ENCODE measurements at regions not wholly inside any gene's neighbourhood (a gene's known extent, or its start where the extent isn't known, plus 50 kb on each side); places are given as distances from the start of the nearest gene placed in this dataset.

DNA sequence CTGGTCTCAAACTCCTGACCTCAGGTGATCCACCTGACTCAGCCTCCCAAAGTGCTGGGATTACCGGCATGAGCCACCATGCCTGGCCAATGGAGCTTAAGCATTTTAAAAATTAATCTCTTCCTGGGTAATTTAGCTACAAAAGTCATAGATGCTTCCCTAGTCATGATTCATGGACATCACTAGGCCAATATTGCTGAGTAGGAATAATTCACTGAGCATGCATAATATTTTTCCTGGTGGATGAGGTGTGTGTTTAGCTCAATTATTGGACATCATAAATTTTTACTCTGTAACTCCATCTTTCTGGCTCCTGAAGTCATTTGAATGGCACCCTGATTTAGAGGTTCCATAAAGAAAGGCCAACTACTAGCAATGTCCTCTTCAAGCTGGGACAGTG is 512.9 kb upstream of the AGTR1 start:
- DNase-seq, result no peak

DNA sequence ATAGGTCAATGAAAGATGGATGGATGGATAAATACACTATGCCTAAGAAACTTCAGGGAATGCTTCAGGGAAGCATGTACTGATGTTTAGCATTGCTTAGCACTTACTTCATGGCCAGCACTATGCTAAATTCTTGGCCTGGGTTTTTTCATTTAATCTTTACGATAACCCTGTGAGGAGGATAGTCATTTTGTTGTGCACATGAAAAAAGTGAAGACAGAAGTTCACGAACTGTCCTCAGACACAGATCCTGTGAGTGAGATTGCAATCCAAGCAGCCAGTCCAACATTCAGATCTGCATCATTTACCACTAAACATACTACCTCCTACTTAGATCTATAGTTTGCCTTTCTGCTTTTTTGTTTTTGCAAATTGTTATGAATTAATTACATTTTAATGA is 510.8 kb upstream of the AGTR1 start:
- DNase-seq, result no peak

DNA sequence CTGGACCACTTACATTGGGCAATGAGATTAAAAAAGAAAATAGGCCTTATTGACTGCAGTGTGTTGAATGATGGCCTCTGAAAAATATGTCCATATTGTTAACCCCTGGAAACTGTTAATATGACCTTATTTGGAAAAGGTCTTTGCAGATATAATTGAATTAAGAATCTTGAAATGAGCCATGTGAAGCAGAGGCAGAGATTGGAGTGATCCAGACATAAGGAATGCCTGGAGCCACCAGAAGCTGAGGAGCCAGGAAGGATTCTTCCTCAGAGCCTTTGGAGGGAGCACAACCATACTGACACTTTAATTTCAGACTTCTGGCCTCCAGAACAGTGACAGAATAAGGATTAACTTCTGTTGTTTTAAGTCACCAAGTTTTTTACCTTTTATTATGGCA is 510.4 kb upstream of the AGTR1 start:
- no peak for DNase-seq

DNA sequence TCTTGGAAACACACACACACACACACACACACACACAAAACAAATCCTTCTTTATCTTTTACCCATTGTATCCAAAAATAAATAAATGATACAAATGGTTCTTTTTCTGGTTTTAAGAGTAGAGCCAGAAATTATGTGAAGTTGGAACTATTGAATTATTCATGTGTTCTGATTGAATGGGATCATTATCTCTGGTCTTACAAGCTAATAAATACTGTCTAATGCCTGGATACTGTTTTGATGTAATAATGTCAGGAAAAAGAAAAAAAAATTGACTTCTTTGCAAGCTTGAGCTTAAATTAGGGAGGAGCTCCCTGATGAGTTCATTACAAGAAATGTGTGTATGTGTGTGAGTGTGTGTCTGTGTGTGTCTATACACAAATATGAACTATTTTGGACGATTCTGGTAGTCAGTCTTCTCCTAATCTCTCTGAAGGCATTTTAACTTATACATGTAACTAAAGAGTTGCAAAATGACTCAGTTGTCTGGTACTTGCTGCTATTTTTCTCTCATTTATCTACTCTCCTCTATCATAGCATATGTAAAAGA is 507.2 kb upstream of the AGTR1 start:
- no peak for DNase-seq

DNA sequence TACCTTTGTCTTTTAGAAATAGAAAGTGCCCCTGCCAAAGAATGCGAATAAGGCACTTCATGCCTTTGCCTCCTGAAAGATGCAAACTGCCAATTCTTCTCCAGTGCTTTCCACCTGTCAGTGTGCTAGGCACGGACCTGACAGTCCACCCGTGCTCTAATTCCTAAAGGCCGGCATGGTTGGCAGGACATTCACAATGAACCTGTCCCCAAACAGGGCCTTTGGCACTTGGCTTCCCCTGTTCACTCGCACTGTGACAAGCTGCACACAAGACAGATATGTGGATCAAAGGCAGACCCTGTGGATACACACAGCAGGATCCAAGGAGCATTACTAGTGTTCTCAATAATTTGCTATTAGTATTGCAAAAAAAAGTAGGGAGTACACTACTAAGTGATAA is 505.7 kb upstream of the AGTR1 start:
- no peak for DNase-seq

DNA sequence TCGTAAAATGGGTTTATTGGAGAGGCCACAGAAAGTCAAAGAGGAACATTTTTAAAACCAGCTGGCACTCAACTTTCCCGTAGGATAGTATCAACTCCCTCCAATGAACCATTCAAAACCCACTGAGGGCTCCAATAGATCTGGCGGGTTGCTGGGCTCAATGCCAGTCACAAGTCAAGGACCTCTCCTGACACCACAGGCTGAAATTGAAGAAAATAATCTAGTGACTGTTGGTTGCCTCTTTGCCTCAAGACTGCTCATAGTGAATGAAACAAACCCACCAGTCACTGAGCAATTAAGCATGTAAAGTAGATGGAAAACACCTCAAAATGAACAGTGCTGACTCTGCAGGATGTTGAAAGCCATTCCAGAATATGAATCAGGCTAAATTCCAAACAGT is 500.6 kb upstream of the AGTR1 start:
- DNase-seq, result no peak

DNA sequence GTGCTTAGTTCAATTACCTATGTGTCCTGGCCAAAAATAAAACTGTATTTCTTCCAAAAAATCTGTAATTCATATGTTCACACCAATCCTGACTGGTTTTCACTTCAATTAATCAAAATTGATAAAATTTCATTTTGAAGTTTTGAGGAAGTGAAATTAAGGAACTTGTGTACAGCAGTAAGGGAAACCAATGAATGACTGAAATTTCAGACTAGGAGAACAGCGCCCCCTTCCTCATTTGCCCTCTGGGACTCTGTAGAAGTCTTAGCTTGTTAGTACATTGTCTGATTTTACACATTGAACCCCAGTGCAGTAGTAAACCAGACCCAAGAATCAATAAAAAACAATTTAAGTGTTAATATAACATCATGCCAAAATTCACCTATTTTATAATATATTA is 495.3 kb upstream of the AGTR1 start:
- DNase-seq, result no peak

DNA sequence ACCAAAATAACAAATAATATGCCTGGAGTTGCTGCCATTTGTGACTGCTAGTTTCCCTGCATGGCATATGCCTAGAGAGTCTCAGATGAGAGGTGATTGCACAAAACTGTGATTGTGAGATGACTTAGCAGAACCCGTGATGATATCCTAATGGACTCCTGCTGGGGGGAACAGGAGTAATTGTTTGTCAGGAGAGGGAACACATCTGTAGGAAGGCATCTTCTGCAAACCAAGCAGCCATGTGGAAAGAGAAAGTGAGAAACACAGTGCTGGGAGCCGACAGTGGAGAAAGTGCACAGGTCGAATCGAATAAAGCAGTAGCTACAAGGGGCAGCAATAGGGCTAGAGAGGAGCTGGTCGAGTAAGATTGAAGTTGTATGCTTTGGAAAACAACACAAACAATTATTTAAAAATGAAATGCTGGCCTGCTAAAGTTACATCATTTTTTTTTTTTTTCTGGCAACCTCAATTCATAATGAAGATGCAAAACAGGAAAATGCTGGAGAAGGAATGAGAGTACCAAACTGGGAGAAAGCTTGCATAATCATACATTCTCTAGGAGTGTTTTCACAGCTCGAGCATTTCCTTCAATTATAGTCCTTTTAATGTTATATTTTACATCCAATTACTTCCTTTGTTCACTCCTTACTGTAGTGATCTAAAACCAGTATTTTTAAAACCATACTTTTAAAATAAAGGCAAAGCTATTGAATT is 494.2 kb upstream of the AGTR1 start:
- DNase-seq, result no peak

DNA sequence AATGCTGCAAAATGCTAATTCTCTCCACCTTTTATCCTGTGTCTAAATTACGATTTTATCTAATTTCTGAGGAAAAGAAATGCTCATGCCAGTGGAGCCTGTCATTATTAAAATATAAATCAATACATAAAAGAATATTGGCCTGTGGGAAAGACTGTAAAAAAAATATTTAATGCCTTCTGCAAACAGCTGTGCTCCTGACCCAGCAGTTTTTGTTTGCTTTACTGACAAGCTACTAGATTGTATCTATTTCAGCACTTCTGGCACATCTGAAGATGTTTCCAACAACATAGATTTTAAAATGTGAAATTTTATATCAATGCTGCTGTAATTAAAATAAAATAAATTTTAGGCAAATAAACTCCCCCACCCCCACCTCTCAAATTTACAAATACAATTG is 493.6 kb upstream of the AGTR1 start:
- no peak for DNase-seq

DNA sequence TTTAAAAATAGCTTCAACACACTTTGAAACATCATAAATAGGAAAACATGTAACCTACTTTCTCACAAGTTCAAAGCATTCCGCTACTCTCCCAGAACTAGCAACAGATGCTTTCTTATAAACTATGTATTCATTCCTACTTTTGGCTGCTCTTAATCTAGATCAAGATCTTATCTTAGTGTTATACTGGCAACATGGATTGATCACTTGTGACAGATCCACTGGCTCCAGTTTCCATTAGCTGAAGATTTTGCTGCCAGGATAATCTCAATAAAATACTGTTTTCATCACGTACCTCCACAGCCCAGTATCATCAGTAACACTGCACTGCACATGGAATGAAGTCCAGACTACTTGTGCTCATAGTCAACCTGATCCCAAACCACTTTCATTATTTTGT is 491.7 kb upstream of the AGTR1 start:
- no peak for DNase-seq

DNA sequence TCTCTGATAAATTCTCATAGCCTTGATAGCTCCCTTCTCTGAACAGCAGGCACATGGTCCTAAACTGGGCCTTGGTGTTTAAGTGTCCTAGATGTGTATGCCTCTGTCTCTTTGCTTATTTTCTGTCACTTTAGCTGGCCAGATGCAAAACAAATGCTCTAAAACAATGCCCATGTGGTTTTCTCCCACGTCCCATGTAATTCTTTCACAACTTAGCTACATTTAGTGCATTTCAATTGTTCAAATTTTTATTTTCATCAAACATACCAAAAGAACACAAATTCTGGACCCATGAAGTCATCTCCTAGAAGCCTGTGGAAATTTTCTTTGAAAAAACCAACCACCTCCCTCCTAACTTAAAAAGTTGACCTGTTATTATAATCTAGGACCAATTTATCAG is 491.3 kb upstream of the AGTR1 start:
- no peak for DNase-seq

DNA sequence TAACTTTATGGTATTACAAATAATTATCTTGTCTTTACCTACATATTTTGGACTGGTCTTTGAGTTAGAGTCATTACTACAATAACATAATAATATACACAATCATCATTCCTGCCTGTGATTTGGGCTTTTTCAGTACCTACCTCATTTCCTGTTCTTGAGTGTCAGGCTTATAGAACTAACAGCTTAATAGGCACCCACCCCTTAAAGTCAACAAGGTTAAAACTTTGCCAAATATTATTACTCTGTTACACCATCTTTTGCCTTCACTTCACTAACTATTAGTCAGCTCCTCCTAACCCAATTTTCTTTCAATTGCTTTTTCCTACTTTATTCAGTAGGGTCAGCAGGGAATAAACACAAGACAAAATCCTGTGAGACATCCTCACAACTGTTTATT is 488.7 kb upstream of the AGTR1 start:
- no peak for DNase-seq

DNA sequence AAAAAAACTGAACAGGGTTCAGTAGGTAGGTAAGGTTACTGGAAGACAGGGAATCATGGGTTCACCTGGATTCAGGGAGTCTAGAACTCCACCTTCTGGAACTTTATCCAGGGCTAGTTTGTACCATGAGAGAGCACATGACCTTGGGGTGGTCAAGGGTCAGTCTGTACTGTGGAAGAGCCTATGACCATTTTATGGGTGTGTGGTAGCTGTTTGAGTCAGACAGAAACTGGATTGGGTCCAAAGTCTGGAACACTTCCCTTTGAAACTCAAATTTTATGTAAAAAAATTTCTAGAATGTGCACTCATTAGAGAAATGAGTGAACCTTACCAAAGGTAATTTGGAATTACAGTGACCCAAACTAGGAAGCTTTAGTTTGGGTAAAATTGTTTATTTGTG is 486.0 kb upstream of the AGTR1 start:
- no peak for DNase-seq

DNA sequence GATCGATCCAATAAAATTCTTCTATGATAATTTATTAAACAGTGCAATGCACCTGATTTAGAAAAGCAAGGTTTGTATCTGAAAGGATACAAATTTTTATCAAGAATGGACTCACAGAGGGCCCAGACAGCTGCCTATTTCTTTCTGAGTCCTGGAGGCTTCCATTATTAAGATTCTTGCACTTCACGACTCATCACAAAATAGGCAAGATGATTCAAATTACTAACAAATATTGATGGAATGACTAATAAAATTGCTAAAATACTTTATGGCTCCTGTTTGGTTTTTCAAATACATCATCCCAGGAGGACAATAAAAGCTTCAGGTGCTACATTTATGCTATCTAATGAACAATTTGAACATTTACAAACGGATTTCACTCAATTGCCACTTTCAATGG is 483.0 kb upstream of the AGTR1 start:
- DNase-seq, result no peak

DNA sequence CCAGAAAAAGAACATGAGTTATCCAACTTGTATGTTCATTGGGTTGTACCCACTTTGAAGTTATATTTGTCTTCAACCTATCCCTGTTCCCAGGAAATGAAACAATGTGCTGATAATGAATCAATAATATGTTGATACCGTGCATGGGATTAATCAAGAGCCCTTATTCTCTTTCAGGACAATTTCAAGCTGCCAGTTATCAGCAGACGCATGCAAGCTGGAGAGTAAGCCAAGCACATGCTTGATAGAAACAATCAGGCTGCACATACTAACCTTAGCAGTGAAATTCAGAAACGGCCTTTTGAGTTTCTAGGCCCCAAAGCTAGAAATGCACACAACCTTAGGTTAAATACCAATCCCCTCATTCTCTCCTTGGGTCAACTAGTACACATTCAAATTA is 480.4 kb upstream of the AGTR1 start:
- no peak for DNase-seq

DNA sequence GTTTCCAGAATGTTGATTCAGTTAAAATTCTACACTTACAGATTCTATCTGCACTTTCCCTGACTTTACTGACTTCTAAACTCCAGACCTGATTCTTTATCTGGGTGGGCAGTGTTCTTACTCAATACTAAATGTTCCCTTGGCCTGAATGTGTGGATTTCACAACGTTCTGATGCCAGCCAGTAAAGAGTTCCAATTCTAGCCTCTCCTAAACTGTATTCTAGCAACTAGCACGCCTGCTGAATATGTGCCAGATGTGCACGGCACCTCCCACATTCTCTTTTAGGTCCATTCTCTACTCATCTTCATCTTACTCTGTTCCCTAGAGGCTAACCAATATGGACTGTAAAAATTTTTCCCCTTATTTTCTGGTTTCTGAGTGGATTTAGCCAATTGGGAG is 479.5 kb upstream of the AGTR1 start:
- no peak for DNase-seq

DNA sequence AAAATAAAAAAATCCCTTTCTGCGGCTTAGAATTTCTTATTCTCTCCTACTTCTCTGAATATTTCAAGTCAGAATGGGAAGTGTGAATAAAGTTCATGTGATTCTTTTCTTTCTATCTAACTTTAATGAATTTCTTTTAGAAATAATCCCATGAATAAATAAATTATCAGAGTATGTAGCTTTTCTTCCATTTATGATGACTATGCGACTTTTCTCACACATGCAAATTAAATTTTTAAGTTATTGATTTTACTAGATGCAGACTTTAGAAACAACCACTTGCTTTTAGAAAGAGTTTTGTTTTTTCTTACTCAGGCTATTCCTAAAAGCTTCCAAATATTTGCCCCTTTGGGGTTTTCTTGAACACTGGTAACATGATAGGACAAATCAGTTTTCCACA is 477.7 kb upstream of the AGTR1 start:
- DNase-seq, result no peak

DNA sequence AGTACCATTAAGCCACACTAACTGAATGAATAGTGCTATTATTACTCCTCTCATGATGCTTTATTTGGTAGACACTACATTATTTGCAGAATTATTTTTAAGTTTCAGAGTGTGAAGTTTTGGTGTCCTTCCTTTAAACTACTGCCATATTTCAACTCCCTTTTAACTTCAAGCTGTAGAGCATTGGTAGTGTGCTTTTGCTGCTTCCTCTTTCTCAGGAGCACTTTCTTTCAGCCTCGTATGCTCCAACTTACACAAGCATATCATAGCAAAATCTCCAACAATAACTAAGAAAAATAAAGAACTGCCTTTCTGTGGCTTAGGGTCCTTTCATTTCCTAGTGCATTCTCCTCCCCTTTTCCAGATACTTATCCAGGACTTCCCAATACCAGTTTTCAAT is 476.4 kb upstream of the AGTR1 start:
- no peak for DNase-seq

DNA sequence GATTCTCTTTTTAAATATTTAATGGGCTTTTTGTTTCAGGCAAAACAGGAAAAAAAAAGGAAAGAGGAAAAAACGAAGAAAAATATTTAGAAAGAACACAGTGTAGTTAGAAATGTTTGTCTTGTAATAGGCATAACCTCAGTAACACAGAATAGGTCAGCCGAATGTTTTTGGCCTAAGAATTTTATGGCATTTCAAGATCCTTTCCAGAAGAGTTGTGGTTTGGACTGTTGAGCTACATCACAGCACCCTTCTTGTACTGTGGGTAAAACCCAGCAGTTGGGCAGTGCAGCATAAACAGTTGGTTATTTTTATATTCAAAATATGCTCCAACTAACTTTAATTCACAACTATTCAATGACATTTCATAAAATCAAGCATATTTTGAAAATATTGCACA is 474.4 kb upstream of the AGTR1 start:
- DNase-seq, result no peak

DNA sequence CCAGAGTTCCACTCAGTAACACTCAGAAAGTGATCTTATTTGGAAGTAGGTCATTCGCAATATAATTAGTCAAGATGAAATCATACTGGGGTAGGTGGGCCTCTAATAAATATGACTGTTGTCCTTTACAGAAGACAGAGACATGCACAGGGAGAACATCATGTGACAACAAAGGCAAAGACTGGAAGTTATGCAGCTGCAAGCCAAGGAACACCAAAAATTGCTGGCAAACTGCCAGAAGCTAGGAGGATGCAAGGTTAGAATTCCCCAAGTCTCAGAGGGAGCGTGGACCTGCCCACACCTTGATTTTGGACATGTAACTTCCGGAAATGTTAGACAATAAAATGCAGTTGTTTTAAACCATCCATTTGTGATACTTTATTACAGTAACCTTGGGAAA is 471.5 kb upstream of the AGTR1 start:
- no peak for DNase-seq

DNA sequence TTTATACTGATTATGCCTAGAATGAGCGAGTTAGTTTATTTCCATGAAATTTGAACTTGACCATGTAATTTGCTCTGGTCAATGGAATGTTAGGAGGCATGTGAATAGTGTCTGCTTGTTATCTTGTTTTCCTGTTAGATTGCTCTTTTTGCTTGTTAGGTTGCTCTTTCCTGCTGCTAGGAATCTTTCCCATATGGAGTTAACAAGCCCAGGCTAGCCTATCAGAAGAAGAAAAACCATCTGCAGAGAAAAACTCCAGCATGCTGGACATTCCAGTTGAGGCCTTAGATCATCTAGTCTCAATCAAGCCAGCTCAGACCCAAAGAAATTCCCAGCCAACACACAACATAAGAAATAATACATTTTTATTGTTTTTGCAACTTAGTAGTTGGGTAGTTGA is 470.2 kb upstream of the AGTR1 start:
- no peak for DNase-seq

DNA sequence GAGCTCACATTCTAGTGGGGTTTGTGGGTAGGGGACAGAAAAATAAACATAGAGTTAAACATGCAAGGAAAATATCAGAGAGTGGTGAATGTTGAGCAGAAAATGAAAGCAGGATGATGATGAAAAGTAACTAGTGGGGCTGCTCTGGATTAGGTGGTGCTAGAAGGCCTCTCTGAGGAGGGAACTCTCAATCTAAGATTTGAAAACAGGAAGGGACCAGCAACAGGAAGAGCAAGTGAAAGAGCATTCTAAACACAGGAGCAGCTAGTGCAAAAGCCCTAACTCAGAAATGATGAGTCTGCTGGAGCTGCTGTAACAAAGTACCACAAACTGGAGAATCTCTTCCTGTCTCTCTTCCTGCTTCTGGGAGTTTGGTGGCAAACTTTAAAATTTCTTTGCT is 468.6 kb upstream of the AGTR1 start:
- DNase-seq, result no peak

DNA sequence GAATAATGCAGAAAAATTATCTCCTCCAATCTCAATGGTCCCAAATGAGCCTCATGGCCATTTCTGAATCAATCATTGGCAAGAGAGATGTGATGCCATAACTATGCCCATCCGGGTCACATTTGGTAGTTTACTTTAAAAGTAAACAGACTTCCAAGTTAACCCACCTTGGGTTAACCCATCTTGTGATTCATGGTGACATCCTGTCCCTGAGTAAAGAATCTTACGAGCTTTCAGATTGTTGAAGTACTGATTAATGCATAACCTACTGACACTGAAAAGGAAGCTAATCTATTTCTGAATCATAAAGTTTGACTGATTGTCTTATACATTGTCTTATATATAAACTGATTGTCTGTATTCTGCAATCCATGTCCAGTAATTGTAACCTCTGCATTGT is 467.2 kb upstream of the AGTR1 start:
- DNase-seq, result no peak

DNA sequence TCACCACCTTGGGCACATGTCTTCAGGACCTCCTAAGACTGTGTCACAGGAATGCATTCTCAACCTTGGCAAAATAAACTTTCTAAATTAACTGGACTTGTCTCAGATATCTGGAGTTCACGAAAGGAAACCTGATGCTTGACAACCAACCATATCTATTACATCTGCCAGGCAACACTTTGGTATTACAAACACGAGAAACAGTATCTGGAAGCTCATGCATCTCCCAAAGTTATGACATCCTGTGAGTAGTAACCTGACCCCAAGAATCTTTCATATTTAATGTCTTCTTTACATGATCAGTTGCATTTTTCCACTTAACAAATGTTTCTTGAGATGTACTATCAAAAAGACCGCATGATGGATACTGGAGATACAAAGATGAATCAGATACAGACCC is 465.3 kb upstream of the AGTR1 start:
- DNase-seq, result no peak

DNA sequence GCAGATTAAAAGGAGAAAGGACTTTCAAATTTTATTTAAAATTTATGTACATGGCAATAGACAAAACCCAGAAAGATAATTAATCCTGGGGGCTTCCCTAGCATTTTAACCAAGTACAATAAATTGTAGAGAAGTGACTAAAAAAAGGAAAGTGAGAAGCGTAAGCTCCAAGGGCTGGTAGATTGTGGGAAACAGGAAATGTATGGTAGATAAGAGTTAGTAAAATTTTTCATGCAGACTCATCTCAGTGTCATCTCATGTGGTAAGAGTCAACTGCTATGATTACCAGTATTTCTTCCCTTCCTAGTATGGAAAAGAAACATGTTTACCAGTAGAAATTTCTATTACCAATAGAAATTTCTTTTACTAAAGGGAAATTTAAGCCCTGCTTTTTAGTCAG is 464.3 kb upstream of the AGTR1 start:
- DNase-seq, result no peak

DNA sequence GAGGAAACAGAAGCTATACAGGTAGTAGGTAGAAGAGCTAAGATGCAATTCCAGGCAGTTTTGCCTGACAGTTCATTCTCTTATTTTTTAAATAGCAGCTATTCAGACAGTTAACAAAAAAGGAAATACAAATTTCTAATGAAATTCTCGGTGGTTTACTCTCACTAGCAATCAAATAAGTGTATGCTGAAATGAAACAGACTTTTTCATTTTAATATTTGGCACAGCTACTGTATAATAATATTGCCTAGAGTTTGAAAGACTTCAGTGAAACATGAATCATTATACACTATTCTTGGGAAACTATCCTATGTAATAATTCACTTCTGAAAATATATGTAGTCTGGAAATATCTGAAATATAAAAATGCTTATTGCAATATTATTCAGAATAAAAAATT is 463.2 kb upstream of the AGTR1 start:
- DNase-seq, result no peak
